ENCODE measurements at regions not wholly inside any gene's neighbourhood (a gene's known extent, or its start where the extent isn't known, plus 50 kb on each side); places are given as distances from the start of the nearest gene placed in this dataset.

GRCh38 chr5:147169901-147170300 lies 64.9 kb upstream of the STK32A start:
- peaks cover 14% of the 10 kb centered on the region for H3K27me3 ChIP-seq
- DNase-seq, result no peak
- H3K4me3 ChIP-seq, result no peak overlapping the region
- H3K36me3 ChIP-seq, result no peaks in the 10 kb centered on the region
- 0 out of 2 replicates have a peak, but pooled peaks cover 2% of the 10 kb centered on the region for H3K9me3 ChIP-seq

- Histone ChIP-seq H3K4me3 (no peak overlapping the region), H3K27me3 (peaks cover 14% of the 10 kb centered on the region), H3K9me3 (0 out of 2 replicates have a peak, but pooled peaks cover 2% of the 10 kb centered on the region), H3K36me3 (no peaks in the 10 kb centered on the region)
- no peak for DNase-seq
Measured at GRCh38 chr5:147170603-147171002, 64.2 kb upstream of the STK32A start.

GRCh38 chr5:147174671-147175265 lies 60.1 kb upstream of the STK32A start:
- no peaks in the 10 kb centered on the region for H3K36me3 ChIP-seq
- H3K27me3 ChIP-seq, result peaks cover 14% of the 10 kb centered on the region
- no peak overlapping the region for H3K4me3 ChIP-seq
- 0 out of 2 replicates have a peak, but pooled peaks cover 2% of the 10 kb centered on the region for H3K9me3 ChIP-seq
- DNase-seq, result no peak

- H3K36me3 ChIP-seq, result no peaks in the 10 kb centered on the region
- peaks cover 17% of the 10 kb centered on the region for H3K27me3 ChIP-seq
- 0 out of 2 replicates have a peak, but pooled peaks cover 2% of the 10 kb centered on the region for H3K9me3 ChIP-seq
- no peak overlapping the region for H3K4me3 ChIP-seq
- no peak for DNase-seq
Measured at GRCh38 chr5:147175516-147176097, 59.2 kb upstream of the STK32A start.

GRCh38 chr5:147176422-147176821 lies 58.4 kb upstream of the STK32A start:
- no peak for DNase-seq
- no peak overlapping the region for H3K4me3 ChIP-seq

GRCh38 chr5:147177125-147177840 lies 57.5 kb upstream of the STK32A start:
- Histone ChIP-seq H3K4me3 (no peak overlapping the region), H3K27me3 (peaks cover 19% of the 10 kb centered on the region), H3K9me3 (peaks cover 2% of the 10 kb centered on the region; the same call in 1 of the 2 replicates), H3K36me3 (no peaks in the 10 kb centered on the region)
- DNase-seq, result no peak

More at GRCh38 chr5:147176422-147176821, 58.4 kb upstream of the STK32A start:
- Histone ChIP-seq H3K9me3 (peaks cover under 1% of the 10 kb centered on the region; the same call in 1 of the 2 replicates), H3K27me3 (peaks cover 17% of the 10 kb centered on the region), H3K36me3 (no peaks in the 10 kb centered on the region)

- no peak overlapping the region for H3K4me3 ChIP-seq
- no peaks in the 10 kb centered on the region for H3K36me3 ChIP-seq
- no peak for DNase-seq
- 0 out of 2 replicates have a peak, but pooled peaks cover 9% of the 10 kb centered on the region for H3K27me3 ChIP-seq
- H3K9me3 ChIP-seq, result peaks cover 2% of the 10 kb centered on the region; the same call in 1 of the 2 replicates
Measured at GRCh38 chr5:147179562-147180147, 55.2 kb upstream of the STK32A start.

GRCh38 chr5:147180751-147181150 lies 54.1 kb upstream of the STK32A start:
- no peak for DNase-seq
- Histone ChIP-seq H3K36me3 (no peaks in the 10 kb centered on the region), H3K4me3 (no peak overlapping the region), H3K27me3 (0 out of 2 replicates have a peak, but pooled peaks cover 9% of the 10 kb centered on the region), H3K9me3 (peaks cover 2% of the 10 kb centered on the region; the same call in 1 of the 2 replicates)
